C4-2B (cell line): ENCODE measurements at regions not wholly inside any gene's neighbourhood (a gene's known extent, or its start where the extent isn't known, plus 50 kb on each side); places are given as distances from the start of the nearest gene placed in this dataset.

Experiments
- CTCF ChIP-seq: fragments of 450-650 bp; conservative IDR thresholded peaks from 2 replicates; pipeline ENCODE4 v1.5.1; 2017; ENCODE audit warnings: mild to moderate bottlenecking
- ZFX ChIP-seq: fragments of 450-650 bp; IDR thresholded peaks from 2 replicates; pipeline ENCODE4 v1.6.1; 2017

GRCh38 chr9:106127776-106128175 is 433.4 kb downstream of the TMEM38B start:
- TF ChIP-seq CTCF (no peak), ZFX (no peak)
